ENCODE measurements at regions not wholly inside any gene's neighbourhood (a gene's known extent, or its start where the extent isn't known, plus 50 kb on each side); places are given as distances from the start of the nearest gene placed in this dataset.

GRCh38 chr9:81373294-81373693, 316.1 kb downstream of the TLE1 start:
- TF ChIP-seq CTCF (IDR thresholded peaks at IDR 0.05): no peak
- TF ChIP-seq POLR2A (IDR thresholded peaks at IDR 0.05): no peak
